GM13977 (cell line): ENCODE measurements at regions not wholly inside any gene's neighbourhood (a gene's known extent, or its start where the extent isn't known, plus 50 kb on each side); places are given as distances from the start of the nearest gene placed in this dataset.

ENCODE experiments used
- DNase-seq: peaks from one replicate; pipeline ENCODE4 v3.0.0; 2012; ENCODE audit warnings: low spot score
- CTCF ChIP-seq: IDR thresholded peaks from 2 replicates; pipeline ENCODE4 v1.5.1; 2012; ENCODE audit warnings: mild to moderate bottlenecking, control low read depth; ENCODE audit not compliant: insufficient read depth; ENCODE audit errors: extremely low read depth, missing control alignments
- in situ Hi-C: fragments of 300-500 bp; cut with MboI; formaldehyde crosslinking; loops from one replicate; pipeline ENCODE4 v1.12.0; 2022; ENCODE audit warnings: low sequenced_read_pairs, low pct_unique_long_range_greater_than_20kb, mixed read lengths, inconsistent platforms; ENCODE audit not compliant: unreplicated experiment

- in situ Hi-C loops: loop anchor here (10.0 kb wide), 1 partner anchor 95 kb away; no protein-coding TSS in a partner anchor
- no peak for TF ChIP-seq CTCF
- no peak for DNase-seq
Measured at GRCh38 chr10:4129866-4130477, 345.0 kb upstream of the KLF6 start.

- in situ Hi-C loops: loop anchor here (10.0 kb wide), 1 partner anchor 93 kb away; no protein-coding TSS in a partner anchor
- no peak for DNase-seq
- no peak for TF ChIP-seq CTCF
Measured at GRCh38 chr10:4127518-4128315, 342.7 kb upstream of the KLF6 start.

- no peak for TF ChIP-seq CTCF
- in situ Hi-C loops: loop anchor here (10.0 kb wide), 1 partner anchor 91 kb away; no protein-coding TSS in a partner anchor
- DNase-seq: no peak
Measured at GRCh38 chr10:4125776-4126175, 340.8 kb upstream of the KLF6 start.

- no peak for DNase-seq
- no peak for TF ChIP-seq CTCF
- in situ Hi-C loops: loop anchor here (10.0 kb wide), 1 partner anchor 87 kb away; no protein-coding TSS in a partner anchor
Measured at GRCh38 chr10:4121502-4122380, 336.7 kb upstream of the KLF6 start.

GRCh38 chr10:4120096-4120853 is 335.3 kb upstream of the KLF6 start:
- in situ Hi-C loops: loop anchor here (10.0 kb wide), 1 partner anchor 85 kb away; no protein-coding TSS in a partner anchor
- TF ChIP-seq CTCF: no peak

More at GRCh38 chr10:4120096-4120853, 335.3 kb upstream of the KLF6 start:
- DNase-seq: no peak
